HepG2 (cell line): ENCODE measurements at regions not wholly inside any gene's neighbourhood (a gene's known extent, or its start where the extent isn't known, plus 50 kb on each side); places are given as distances from the start of the nearest gene placed in this dataset.

Source experiments
- ATAC-seq: fragments of 200-7000 bp; cut with Tn5 transposase; 3 replicates; pipeline ENCODE4 v1.9.1; 2020; ENCODE audit warnings: mild to moderate bottlenecking, moderate library complexity
- BruUV-seq: library from RNA; stranded (reverse); fragments of 400-500 nt; replicated peaks from 2 replicates; lab custom pipeline; 2021; lab: Mats Ljungman, UMichigan
- CTCF ChIA-PET: fragments of 300-600 bp; formaldehyde crosslinking; extraction: SDS; loops from one replicate; lab custom pipeline; 2021; ENCODE audit warnings: low total read pairs, inconsistent platforms, low intra/inter-chr PET ratio; lab: Yijun Ruan, JAX
- POLR2A ChIA-PET: fragments of 350-600 bp; sonication (Branson Sonifier 250); formaldehyde crosslinking; loops from one replicate; lab custom pipeline; 2020; ENCODE audit warnings: antibody characterized with exemption, inconsistent platforms; lab: Yijun Ruan, JAX
- DNase-seq: peaks from one replicate; pipeline ENCODE4 v3.0.0-alpha.2; 2015; ENCODE audit warnings: low spot score
- FAIRE-seq: peaks from 3 replicates; lab custom pipeline; 2011; peaks lifted over from hg19 to GRCh38; lab: Jason Lieb, UNC
- H2AFZ ChIP-seq: one replicate; pipeline ENCODE4 v1.6.1; 2011; ENCODE audit warnings: low read length, inconsistent platforms
- H3K27ac ChIP-seq: fragments of 300-600 bp; 3 replicates; pipeline ENCODE4 v1.8.0; 2011; ENCODE audit warnings: mixed run types, mild to moderate bottlenecking, mixed read lengths, low read length, inconsistent platforms; ENCODE audit not compliant: insufficient read depth; ENCODE audit errors: extremely low read length
- H3K27me3 ChIP-seq, 2 experiments: fragments of 200-600 bp in 1 of 2; 2 replicates in 1 of 2; 3 replicates in 1 of 2; pipeline versions ENCODE4 v1.6.0 to v1.8.0; 2011; ENCODE audit warnings: low read length in 2 of 2, mild to moderate bottlenecking in 2 of 2, moderate library complexity in 2 of 2, inconsistent platforms in 1 of 2; ENCODE audit not compliant: insufficient read depth in 2 of 2, control insufficient read depth in 1 of 2
- H3K36me3 ChIP-seq, 2 experiments: fragments of 200-600 bp in 1 of 2; replicated peaks in 1 of 2; 2 replicates in 1 of 2; 3 replicates in 1 of 2; pipeline versions ENCODE4 v1.5.1 to v1.8.0; 2011; ENCODE audit warnings: low read length in 2 of 2, inconsistent platforms in 1 of 2; ENCODE audit not compliant: insufficient read depth in 2 of 2, control insufficient read depth in 1 of 2
- H3K4me1 ChIP-seq: 2 replicates; pipeline ENCODE4 v1.5.1; 2012; ENCODE audit warnings: low read length, inconsistent platforms; ENCODE audit not compliant: insufficient read depth
- H3K4me2 ChIP-seq: 2 replicates; pipeline ENCODE4 v1.6.0; 2011; ENCODE audit warnings: low read depth, low read length, inconsistent platforms
- H3K4me3 ChIP-seq, 3 experiments: fragments of 200-600 bp in 1 of 3; sonication (generic), shearing (Covaris generic) in 1 of 3; replicated peaks in 1 of 3; 2 replicates each; pipeline ENCODE4 v1.5.1; 2011 to 2016; ENCODE audit warnings: low read length in 3 of 3, inconsistent platforms in 2 of 3, low read depth in 2 of 3, mild to moderate bottlenecking in 2 of 3, control low read depth in 1 of 3, mixed read lengths in 1 of 3; ENCODE audit not compliant: insufficient read depth in 1 of 3
- H3K79me2 ChIP-seq: one replicate; pipeline ENCODE4 v1.6.1; 2011; ENCODE audit warnings: low read length, inconsistent platforms; ENCODE audit not compliant: insufficient read depth
- H3K9ac ChIP-seq: 2 replicates; pipeline ENCODE4 v1.6.0; 2011; ENCODE audit warnings: mild to moderate bottlenecking, low read depth, low read length, inconsistent platforms; ENCODE audit not compliant: insufficient read depth
- H3K9me3 ChIP-seq: 2 replicates; pipeline ENCODE4 v1.5.1; 2012; ENCODE audit warnings: mild to moderate bottlenecking, low read length
- H4K20me1 ChIP-seq: 2 replicates; pipeline ENCODE4 v1.6.0; 2011; ENCODE audit warnings: inconsistent platforms, mild to moderate bottlenecking, low read length, moderate library complexity; ENCODE audit not compliant: insufficient read depth
- ATF6 ChIP-seq: sonication (generic); formaldehyde crosslinking; conservative IDR thresholded peaks from 2 replicates; pipeline ENCODE4 v1.4.0; 2020; ENCODE audit warnings: missing genetic modification reagents
- ETV5 ChIP-seq: IDR thresholded peaks from 2 replicates; pipeline ENCODE4 v1.6.1; 2018; ENCODE audit warnings: missing biosample characterization, missing genetic modification reagents, inconsistent platforms, borderline replicate concordance
- GABPA ChIP-seq, 2 experiments: IDR thresholded peaks; 2 replicates each; pipeline ENCODE4 v1.6.1; 2011 to 2016; ENCODE audit warnings: low read depth in 2 of 2, low read length in 1 of 2, missing biosample characterization in 1 of 2, missing genetic modification characterization in 1 of 2
- HDAC6 ChIP-seq: fragments of 200-600 bp; sonication (generic); IDR thresholded peaks from 2 replicates; pipeline ENCODE4 v1.7.0; 2017; ENCODE audit warnings: mild to moderate bottlenecking, antibody characterized with exemption, low read length, low read depth
- HNF4G ChIP-seq, 2 experiments: sonication (generic) in 1 of 2; formaldehyde crosslinking in 1 of 2; IDR thresholded peaks; 2 replicates each; pipeline versions ENCODE4 v1.4.0 to v1.6.1; 2011 to 2020; ENCODE audit warnings: borderline replicate concordance in 2 of 2, low read depth in 2 of 2, mild to moderate bottlenecking in 2 of 2, low read length in 1 of 2, missing genetic modification reagents in 1 of 2, moderate library complexity in 1 of 2
- RCOR2 ChIP-seq: IDR thresholded peaks from 2 replicates; pipeline ENCODE4 v1.6.1; 2016; ENCODE audit warnings: missing biosample characterization, missing genetic modification reagents
- SNAPC4 ChIP-seq: sonication (generic); formaldehyde crosslinking; IDR thresholded peaks from 2 replicates; pipeline ENCODE4 v1.4.0; 2020; ENCODE audit warnings: mild to moderate bottlenecking, missing genetic modification reagents
- ZBTB1 ChIP-seq: sonication (generic); formaldehyde crosslinking; IDR thresholded peaks from 2 replicates; pipeline ENCODE4 v1.4.0; 2020; ENCODE audit warnings: missing genetic modification reagents, borderline replicate concordance
- ZMYM4 ChIP-seq: sonication (generic); formaldehyde crosslinking; IDR thresholded peaks from 2 replicates; pipeline ENCODE4 v1.8.1; 2023; ENCODE audit warnings: mild to moderate bottlenecking, missing genetic modification reagents
- ZNF136 ChIP-seq: sonication (generic); formaldehyde crosslinking; IDR thresholded peaks from 2 replicates; pipeline ENCODE4 v1.8.1; 2022; ENCODE audit warnings: low read depth, mild to moderate bottlenecking, moderate library complexity, missing genetic modification reagents
- ZNF556 ChIP-seq: sonication (generic); formaldehyde crosslinking; IDR thresholded peaks from 2 replicates; pipeline ENCODE4 v1.4.0; 2020; ENCODE audit warnings: mild to moderate bottlenecking, missing genetic modification reagents, borderline replicate concordance
- ZNF558 ChIP-seq: sonication (generic); formaldehyde crosslinking; IDR thresholded peaks from 2 replicates; pipeline ENCODE4 v1.9.0; 2022; ENCODE audit warnings: mild to moderate bottlenecking, missing genetic modification reagents, borderline replicate concordance
- ZNF589 ChIP-seq: sonication (generic); formaldehyde crosslinking; conservative IDR thresholded peaks from 2 replicates; pipeline ENCODE4 v1.8.0; 2022; ENCODE audit warnings: mild to moderate bottlenecking, moderate library complexity, missing genetic modification reagents
- ZNF678 ChIP-seq: sonication (generic); formaldehyde crosslinking; IDR thresholded peaks from 2 replicates; pipeline ENCODE4 v1.4.0; 2020; ENCODE audit warnings: mild to moderate bottlenecking, missing genetic modification reagents
- WGBS: methylation state at CpG from one replicate; pipeline ENCODE4 v1.1.6; 2017; ENCODE audit warnings: low lambda C conversion rate; 5-methylcytosine and 5-hydroxymethylcytosine counted together
- in situ Hi-C: cut with HindIII; loops from 2 replicates; pipeline ENCODE4 v1.10.0; 2017; ENCODE audit warnings: low pct_unique_long_range_greater_than_20kb; ENCODE audit not compliant: extremely low pct_ligation_motif_present
- intact Hi-C: fragments of 100-400 bp; cut with micrococcal nuclease; formaldehyde crosslinking; loops from one replicate; pipeline ENCODE4 v1.10.0; 2022; ENCODE audit not compliant: unreplicated experiment

- TF ChIP-seq HNF4G (IDR thresholded peaks at IDR 0.05; ENCODE audit: borderline replicate concordance, low read depth, low read length) (no peak), HNF4G (CRISPR knock-in tag; IDR thresholded peaks at IDR 0.05; ENCODE audit: borderline replicate concordance, low read depth) (no peak)
These were observed 195.3 kb downstream of the RND3 start (continued) for GRCh38 chr2:150292192-150292591.

- in situ Hi-C loops, result no loop called here
- WGBS, result 23% methylated on average over 6 of the region's 6 CpGs
- Histone ChIP-seq H2AFZ (no peak overlapping the region), H4K20me1 (no peaks in the 10 kb centered on the region), H3K4me2 (no peak overlapping the region), H3K27me3 (no peaks in the 10 kb centered on the region), H3K27ac (no peak overlapping the region), H3K4me1 (no peaks in the 10 kb centered on the region), H3K4me3 (no peak overlapping the region), H3K36me3 (no peaks in the 10 kb centered on the region), H3K9me3 (peaks cover 62% of the 10 kb centered on the region), H3K9ac (no peak overlapping the region), H3K79me2 (no peaks in the 10 kb centered on the region)
- no peak for FAIRE-seq
- ChIA-PET POLR2A (no interaction called here), CTCF (no interaction called here)
- intact Hi-C loops, result no loop called here
- no TSS peak for BruUV-seq
- DNase-seq, result no peak
- no peak for ATAC-seq
- no peak for TF ChIP-seq RCOR2 (CRISPR knock-in tag)
- no peak for TF ChIP-seq GABPA (IDR thresholded peaks at IDR 0.05; ENCODE audit: low read depth, low read length)
- no peak for TF ChIP-seq GABPA (CRISPR knock-in tag; IDR thresholded peaks at IDR 0.05; ENCODE audit: low read depth)
- no peak for TF ChIP-seq ZNF136 (CRISPR knock-in tag)
- TF ChIP-seq HDAC6, result no peak
- no peak for TF ChIP-seq ZNF556
- no peak for TF ChIP-seq ZNF558 (CRISPR knock-in tag)
- no peak for TF ChIP-seq ETV5 (CRISPR knock-in tag)
- TF ChIP-seq ZBTB1 (CRISPR knock-in tag), result no peak
- TF ChIP-seq ZNF678 (CRISPR knock-in tag), result no peak
- TF ChIP-seq SNAPC4 (CRISPR knock-in tag), result no peak
- TF ChIP-seq ATF6 (CRISPR knock-in tag), result no peak
- no peak for TF ChIP-seq ZMYM4
- TF ChIP-seq ZNF589 (CRISPR knock-in tag), result no peak
These were observed 200.6 kb downstream of the RND3 start for GRCh38 chr2:150286730-150287362.
